PC-9 (cell line): ENCODE measurements at regions not wholly inside any gene's neighbourhood (a gene's known extent, or its start where the extent isn't known, plus 50 kb on each side); places are given as distances from the start of the nearest gene placed in this dataset.
"Not testable (repeated sequence)": the region's sequence is repeated elsewhere in the genome, so short reads cannot be mapped to it uniquely, and the experiment has no call there.

ENCODE experiments used
- BruUV-seq: library from RNA; stranded (reverse); fragments of 400-500 nt; replicated peaks from 2 replicates; lab custom pipeline; 2021; lab: Mats Ljungman, UMichigan
- CTCF ChIA-PET: fragments of 300-600 bp; sonication (Branson Sonifier 250); formaldehyde crosslinking; loops from one replicate; lab custom pipeline; 2022; ENCODE audit warnings: antibody characterized with exemption; lab: Charles Lee
- POLR2A ChIA-PET: fragments of 300-600 bp; sonication (Branson Sonifier 250); formaldehyde crosslinking; loops from one replicate; lab custom pipeline; 2022; ENCODE audit warnings: antibody characterized with exemption; ENCODE audit not compliant: unreplicated experiment; lab: Charles Lee
- DNase-seq, 2 experiments: peaks; one replicate each; pipeline versions ENCODE4 v3.0.0 to v3.0.0-alpha.2; 2015 to 2022; ENCODE audit warnings: mixed read lengths in 1 of 2
- H2AFZ ChIP-seq: fragments of 200-600 bp; sonication (generic); 2 replicates; pipeline ENCODE4 v1.8.1; 2017; ENCODE audit warnings: antibody characterized with exemption
- H3F3A ChIP-seq: fragments of 200-600 bp; sonication (generic); 2 replicates; pipeline ENCODE4 v1.8.1; 2017; ENCODE audit warnings: antibody characterized with exemption, mild to moderate bottlenecking, low read depth; ENCODE audit not compliant: insufficient read depth
- H3K27ac ChIP-seq: fragments of 200-600 bp; sonication (generic); 2 replicates; pipeline ENCODE4 v1.6.1; 2016; ENCODE audit warnings: mixed run types
- H3K27me3 ChIP-seq: fragments of 200-600 bp; sonication (generic); 2 replicates; pipeline ENCODE4 v1.6.1; 2016; ENCODE audit warnings: low read depth, mixed run types; ENCODE audit not compliant: insufficient read depth
- H3K36me3 ChIP-seq: fragments of 200-600 bp; sonication (generic); 2 replicates; pipeline ENCODE4 v1.6.1; 2016; ENCODE audit warnings: low read depth, mixed run types
- H3K4me1 ChIP-seq: fragments of 200-600 bp; sonication (generic); replicated peaks from 2 replicates; pipeline ENCODE4 v1.6.1; 2016; ENCODE audit warnings: mixed run types; ENCODE audit not compliant: insufficient read depth
- H3K4me2 ChIP-seq: fragments of 200-600 bp; sonication (generic); 2 replicates; pipeline ENCODE4 v1.6.1; 2017; ENCODE audit warnings: mixed run types
- H3K4me3 ChIP-seq: fragments of 200-600 bp; sonication (generic); 2 replicates; pipeline ENCODE4 v1.6.1; 2016; ENCODE audit warnings: mixed run types
- H3K79me2 ChIP-seq: fragments of 200-600 bp; sonication (generic); 2 replicates; pipeline ENCODE4 v1.6.1; 2017; ENCODE audit warnings: low read depth, mixed run types
- H3K9me2 ChIP-seq: fragments of 200-600 bp; sonication (generic); 2 replicates; pipeline ENCODE4 v1.8.1; 2017; ENCODE audit warnings: mild to moderate bottlenecking; ENCODE audit not compliant: insufficient read depth
- H3K9me3 ChIP-seq: fragments of 200-600 bp; sonication (generic); 2 replicates; pipeline ENCODE4 v1.8.1; 2016; ENCODE audit warnings: low read depth; ENCODE audit not compliant: insufficient read depth
- H4K20me1 ChIP-seq: fragments of 200-600 bp; sonication (generic); 2 replicates; pipeline ENCODE4 v1.8.1; 2017; ENCODE audit not compliant: insufficient read depth
- EZH2 ChIP-seq: fragments of 200-600 bp; sonication (generic); IDR thresholded peaks from 2 replicates; pipeline ENCODE4 v1.8.0; 2017; ENCODE audit warnings: antibody characterized with exemption, low read depth
- intact Hi-C: fragments of 100-400 bp; cut with micrococcal nuclease; formaldehyde crosslinking; loops from one replicate; pipeline ENCODE4 v1.10.0; 2022; ENCODE audit not compliant: unreplicated experiment
- TF ChIP-seq, protein P1 (sequence below): fragments of 200-600 bp; sonication (generic); conservative IDR thresholded peaks from 2 replicates; pipeline ENCODE4 v1.6.1; 2017; ENCODE audit warnings: mixed run types, antibody characterized with exemption, mild to moderate bottlenecking, moderate library complexity

DNA sequence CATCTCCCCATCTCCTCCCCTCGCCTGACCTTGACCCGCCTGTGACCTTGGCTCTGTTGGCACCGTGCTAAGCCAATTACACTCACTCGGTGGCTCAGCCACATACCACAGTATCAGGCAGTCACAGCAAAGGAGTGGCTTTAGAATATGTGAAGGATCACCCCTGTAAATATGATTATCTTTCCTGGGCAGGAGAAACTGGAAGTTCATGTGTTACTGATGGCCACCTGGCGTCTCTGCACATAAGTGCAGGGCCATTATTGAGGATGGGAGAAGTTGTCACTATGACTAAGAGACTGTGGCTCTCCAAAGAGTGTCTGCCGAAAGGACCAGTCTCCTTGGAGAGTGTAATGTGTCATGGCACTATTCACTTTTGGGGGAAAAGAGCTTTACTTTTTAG lies 116.9 kb upstream of the S1PR3 start:
- Histone ChIP-seq H3K27me3 (no peaks in the 10 kb centered on the region), H3K79me2 (no peaks in the 10 kb centered on the region), H3K4me1 (no peaks in the 10 kb centered on the region), H3K4me2 (no peak overlapping the region), H3K9me3 (peaks cover under 1% of the 10 kb centered on the region; the same call in 1 of the 2 replicates), H3K9me2 (no peaks in the 10 kb centered on the region), H3K27ac (no peak overlapping the region), H4K20me1 (no peaks in the 10 kb centered on the region), H3F3A (no peaks in the 10 kb centered on the region), H2AFZ (no peak overlapping the region), H3K4me3 (no peak overlapping the region), H3K36me3 (no peaks in the 10 kb centered on the region)
- no TSS peak for BruUV-seq
- ChIA-PET CTCF (no interaction called here), POLR2A (no interaction called here)
- no peak for TF ChIP-seq EZH2
- TF ChIP-seq, protein P1, sequence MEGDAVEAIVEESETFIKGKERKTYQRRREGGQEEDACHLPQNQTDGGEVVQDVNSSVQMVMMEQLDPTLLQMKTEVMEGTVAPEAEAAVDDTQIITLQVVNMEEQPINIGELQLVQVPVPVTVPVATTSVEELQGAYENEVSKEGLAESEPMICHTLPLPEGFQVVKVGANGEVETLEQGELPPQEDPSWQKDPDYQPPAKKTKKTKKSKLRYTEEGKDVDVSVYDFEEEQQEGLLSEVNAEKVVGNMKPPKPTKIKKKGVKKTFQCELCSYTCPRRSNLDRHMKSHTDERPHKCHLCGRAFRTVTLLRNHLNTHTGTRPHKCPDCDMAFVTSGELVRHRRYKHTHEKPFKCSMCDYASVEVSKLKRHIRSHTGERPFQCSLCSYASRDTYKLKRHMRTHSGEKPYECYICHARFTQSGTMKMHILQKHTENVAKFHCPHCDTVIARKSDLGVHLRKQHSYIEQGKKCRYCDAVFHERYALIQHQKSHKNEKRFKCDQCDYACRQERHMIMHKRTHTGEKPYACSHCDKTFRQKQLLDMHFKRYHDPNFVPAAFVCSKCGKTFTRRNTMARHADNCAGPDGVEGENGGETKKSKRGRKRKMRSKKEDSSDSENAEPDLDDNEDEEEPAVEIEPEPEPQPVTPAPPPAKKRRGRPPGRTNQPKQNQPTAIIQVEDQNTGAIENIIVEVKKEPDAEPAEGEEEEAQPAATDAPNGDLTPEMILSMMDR: no peak
- no peak for DNase-seq
- intact Hi-C loops: no loop called here

DNA sequence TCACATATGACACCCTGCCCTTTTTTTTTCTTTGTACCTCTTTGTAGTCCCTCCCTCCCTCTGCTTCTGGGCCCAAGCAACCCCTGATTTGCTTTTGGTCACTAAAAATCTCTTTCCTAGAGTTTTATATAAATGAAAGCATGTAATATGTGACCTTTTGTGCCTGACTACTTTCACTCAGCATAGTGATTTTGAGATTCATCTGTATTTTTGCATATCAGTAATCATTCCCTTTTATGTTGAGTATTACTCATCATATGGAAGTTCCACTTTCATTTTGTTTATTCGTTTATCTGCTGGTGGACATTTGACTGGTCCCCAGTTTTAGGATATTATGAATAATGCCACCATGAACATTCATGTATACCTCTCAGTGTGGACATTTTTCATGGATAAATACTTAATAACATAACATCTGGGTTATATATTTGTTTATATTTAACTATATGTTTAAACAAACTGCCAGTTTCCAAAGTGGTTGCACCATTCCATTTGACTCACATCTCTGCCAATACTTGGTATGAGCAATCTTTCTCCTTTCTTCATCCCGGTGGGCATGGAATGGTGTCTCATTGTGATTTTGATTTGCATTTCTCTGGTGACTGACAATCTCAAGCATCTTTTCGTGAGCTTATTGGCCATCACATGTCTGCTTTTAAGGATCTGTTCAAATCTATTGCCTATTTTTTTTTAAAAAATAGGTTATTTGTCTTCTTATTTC lies 115.7 kb upstream of the S1PR3 start:
- Histone ChIP-seq H2AFZ (no peak overlapping the region), H3K4me2 (no peak overlapping the region), H3K4me3 (no peak overlapping the region), H3K9me3 (no peaks in the 10 kb centered on the region), H3K4me1 (peaks cover 3% of the 10 kb centered on the region; the same call in 1 of the 2 replicates), H3K9me2 (no peaks in the 10 kb centered on the region), H3K36me3 (no peaks in the 10 kb centered on the region), H3K27me3 (no peaks in the 10 kb centered on the region), H4K20me1 (no peaks in the 10 kb centered on the region), H3K79me2 (no peaks in the 10 kb centered on the region), H3K27ac (no peak overlapping the region), H3F3A (no peaks in the 10 kb centered on the region; the same call in 1 of the 2 replicates)
- no peak for TF ChIP-seq EZH2
- TF ChIP-seq, protein P1: no peak
- no peak for DNase-seq
- CTCF ChIA-PET: no interaction called here
- intact Hi-C loops: no loop called here
- no TSS peak for BruUV-seq
- POLR2A ChIA-PET: no interaction called here

DNA sequence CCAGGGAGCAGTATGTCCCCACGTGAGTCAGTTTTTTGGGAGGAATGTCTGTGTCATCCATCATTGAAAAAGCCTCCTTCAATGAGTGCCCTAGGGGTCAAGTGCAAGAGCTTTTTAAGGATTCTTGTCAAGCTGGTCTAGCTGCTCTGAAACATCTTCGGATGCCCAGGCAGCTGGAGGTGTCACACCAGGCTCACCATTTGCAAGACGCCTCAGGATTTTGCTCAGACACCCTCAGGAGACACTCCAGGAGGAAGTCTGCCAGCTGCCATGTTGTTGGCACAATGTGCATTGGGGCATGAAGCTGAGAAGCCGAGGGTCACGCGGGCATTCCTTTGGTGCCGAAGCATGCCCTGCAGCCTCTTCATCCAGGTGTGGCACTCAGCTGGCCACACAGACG lies 111.1 kb upstream of the S1PR3 start:
- H3K79me2 ChIP-seq: no peaks in the 10 kb centered on the region
- intact Hi-C loops: loop anchor here (1.0 to 5.0 kb wide), 6 partner anchors 61 to 157 kb away; no protein-coding TSS in a partner anchor
- no peaks in the 10 kb centered on the region for H4K20me1 ChIP-seq
- H3F3A ChIP-seq: no peaks in the 10 kb centered on the region; the same call in 1 of the 2 replicates
- no peaks in the 10 kb centered on the region for H3K36me3 ChIP-seq
- ChIA-PET CTCF (no interaction called here), POLR2A (interaction anchor here (0.5 to 0.7 kb wide), 3 partner anchors 87 to 121 kb away, joined by 3 to 7 read pairs (median 3); partner anchors contain the start of gene S1PR3)
- no peaks in the 10 kb centered on the region for H3K27me3 ChIP-seq
- TF ChIP-seq, protein P1: no peak
- no peak for TF ChIP-seq EZH2
- H3K4me2 ChIP-seq: peak overlapping the region; percentile 25
- no peak overlapping the region for H3K27ac ChIP-seq
- no peaks in the 10 kb centered on the region; the same call in 1 of the 2 replicates for H3K9me3 ChIP-seq
- peaks cover 6% of the 10 kb centered on the region; the same call in 1 of the 2 replicates for H3K4me1 ChIP-seq
- peak; percentile 77 to 85 for DNase-seq
- H3K4me3 ChIP-seq: no peak overlapping the region
- no peak overlapping the region for H2AFZ ChIP-seq
- no peaks in the 10 kb centered on the region for H3K9me2 ChIP-seq
- no TSS peak for BruUV-seq

DNA sequence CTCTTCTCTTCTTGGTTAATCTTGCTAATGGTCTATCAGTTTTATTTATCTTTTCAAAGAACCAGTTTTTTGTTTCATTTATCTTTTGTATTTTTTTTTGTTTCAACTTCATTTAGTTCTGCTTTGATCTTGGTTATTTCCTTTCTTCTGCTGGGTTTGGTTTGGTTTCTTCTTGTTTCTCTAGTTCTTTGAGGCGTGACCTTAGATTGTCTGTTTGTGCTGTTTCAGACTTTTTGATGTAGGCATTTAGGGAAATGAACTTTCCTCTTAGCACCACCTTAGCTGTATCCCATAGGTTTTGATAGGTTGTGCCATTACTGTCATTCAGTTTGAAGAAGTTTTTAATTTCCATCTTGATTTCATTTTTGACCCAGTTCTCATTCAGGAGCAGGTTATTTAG lies 107.0 kb upstream of the S1PR3 start:
- H3F3A ChIP-seq, DNase-seq, H3K27ac ChIP-seq, BruUV-seq, H3K27me3 ChIP-seq, H3K4me2 ChIP-seq, POLR2A ChIA-PET, CTCF ChIA-PET, H3K36me3 ChIP-seq, H4K20me1 ChIP-seq, H3K79me2 ChIP-seq, H3K4me3 ChIP-seq, H3K9me2 ChIP-seq, H2AFZ ChIP-seq: not testable (repeated sequence)
- intact Hi-C loops: loop anchor here (5.0 kb wide), 1 partner anchor 58 kb away; no protein-coding TSS in a partner anchor
- Histone ChIP-seq H3K9me3 (peaks cover 10% of the 10 kb centered on the region; the same call in 1 of the 2 replicates), H3K4me1 (peaks cover 24% of the 10 kb centered on the region)

DNA sequence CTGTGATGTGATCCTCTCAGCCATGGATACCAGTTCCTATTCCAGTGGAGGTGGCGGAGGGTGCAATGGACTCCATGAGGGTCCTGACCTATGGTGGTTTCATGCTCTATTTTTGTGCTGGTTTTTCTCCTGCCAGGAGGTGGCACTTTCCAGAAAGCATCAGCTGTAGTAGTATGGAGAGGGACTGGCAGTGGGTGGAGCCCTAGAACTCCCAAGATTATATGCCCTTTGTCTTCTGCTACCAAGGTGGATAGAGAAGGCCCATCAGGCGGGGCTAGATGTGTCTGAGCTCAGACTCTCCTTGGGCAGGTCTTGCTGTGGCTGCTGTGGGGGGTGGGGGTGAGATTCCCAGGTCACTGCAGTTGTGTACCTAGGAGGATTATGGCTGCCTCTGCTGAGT lies 104.5 kb upstream of the S1PR3 start:
- H3K36me3 ChIP-seq, H3K9me2 ChIP-seq, BruUV-seq, intact Hi-C loops, H3K4me3 ChIP-seq, POLR2A ChIA-PET, H3K79me2 ChIP-seq, H3K27me3 ChIP-seq, H3F3A ChIP-seq, H4K20me1 ChIP-seq: not testable (repeated sequence)
- DNase-seq: peak; percentile 53 to 72
- CTCF ChIA-PET: interaction anchor here (1.2 kb wide), 1 partner anchor 392 kb away, joined by 4 read pairs; no protein-coding TSS in a partner anchor
- peak overlapping the region; percentile 46 for H3K27ac ChIP-seq
- peak overlapping the region; percentile 45; the same call in 1 of the 2 replicates for H2AFZ ChIP-seq
- peaks cover 10% of the 10 kb centered on the region; the same call in 1 of the 2 replicates for H3K9me3 ChIP-seq
- H3K4me1 ChIP-seq: peaks cover 17% of the 10 kb centered on the region
- H3K4me2 ChIP-seq: peak overlapping the region; percentile 21; the same call in 1 of the 2 replicates
